ENCODE measurements at regions not wholly inside any gene's neighbourhood (a gene's known extent, or its start where the extent isn't known, plus 50 kb on each side); places are given as distances from the start of the nearest gene placed in this dataset.

- TF ChIP-seq CTCF (IDR thresholded peaks at IDR 0.05) = no peak
- TF ChIP-seq POLR2A (IDR thresholded peaks at IDR 0.05) = no peak
Measured at GRCh38 chr6:119565893-119566292, 216.3 kb upstream of the MAN1A1 start.

All from lower leg skin (tissue), 3 donors.